ENCODE measurements at regions not wholly inside any gene's neighbourhood (a gene's known extent, or its start where the extent isn't known, plus 50 kb on each side); places are given as distances from the start of the nearest gene placed in this dataset.

DNA sequence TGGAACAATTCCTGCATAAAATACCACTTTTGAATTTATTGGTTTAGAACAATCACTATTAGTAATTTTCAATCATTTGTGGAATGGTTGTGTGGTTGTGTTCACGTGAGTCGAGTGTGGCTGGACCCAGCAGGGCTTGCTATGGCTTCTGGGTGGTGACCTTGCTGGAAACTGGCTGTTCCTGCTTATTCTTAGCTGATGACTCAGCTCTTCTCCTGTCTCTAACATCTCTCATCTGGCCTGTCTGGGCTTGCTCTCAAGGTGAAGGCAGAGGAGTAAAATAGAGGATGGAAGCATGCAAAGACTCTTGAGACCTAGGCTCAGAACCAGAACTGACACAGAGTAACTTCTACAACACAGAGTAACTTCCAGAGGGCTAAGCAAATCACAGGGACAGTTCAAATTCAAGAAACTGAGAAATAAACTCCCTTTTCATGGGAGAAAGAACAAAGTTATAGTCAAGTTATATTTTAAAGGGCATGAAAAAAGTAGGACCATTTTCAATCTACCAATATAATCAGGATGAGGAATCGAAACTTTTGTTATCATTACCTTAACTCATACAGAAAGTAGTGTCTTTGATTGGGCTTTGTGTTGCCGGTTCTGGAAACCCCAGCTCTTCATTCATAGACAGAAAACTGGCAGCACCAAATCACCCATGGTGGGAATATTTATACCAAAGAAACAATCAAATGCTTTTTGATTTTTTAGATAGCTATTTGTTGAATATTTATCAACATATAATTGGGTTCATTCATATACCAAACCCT, 665.1 kb downstream of the CDH18 start:
- ATAC-seq (no peak), DNase-seq (no peak)
- Mint-ChIP-seq H3K4me3 (no peak overlapping the region), H3K27me3 (no peaks in the 10 kb centered on the region), H3K9me3 (peaks cover 17% of the 10 kb centered on the region), H3K36me3 (ENCODE audit: low read depth) (no peaks in the 10 kb centered on the region), H3K27ac (no peak overlapping the region), H3K4me1 (no peaks in the 10 kb centered on the region)

DNA sequence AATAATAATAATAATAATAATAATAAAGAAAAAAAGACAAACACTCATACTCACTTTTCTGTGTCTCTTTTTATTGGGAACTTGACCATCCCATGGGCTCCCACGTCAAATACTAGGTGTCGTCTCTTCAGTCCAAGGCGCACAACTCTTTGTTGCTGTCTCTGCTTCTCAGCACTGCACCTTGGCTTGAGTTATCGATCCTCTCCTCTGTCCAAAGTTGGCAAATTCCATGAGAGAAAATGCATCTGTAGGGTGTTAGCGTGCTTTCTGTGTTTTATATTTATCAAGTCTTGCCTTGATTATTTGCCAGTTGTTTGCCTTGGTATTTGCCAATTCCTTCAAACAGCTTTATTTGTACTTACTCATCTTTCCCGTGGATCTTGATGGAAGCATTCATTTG, 653.7 kb downstream of the CDH18 start:
- Mint-ChIP-seq H3K36me3 (ENCODE audit: low read depth) (no peaks in the 10 kb centered on the region), H3K9me3 (peaks cover 10% of the 10 kb centered on the region), H3K27ac (no peak overlapping the region), H3K4me3 (no peak overlapping the region), H3K4me1 (no peaks in the 10 kb centered on the region), H3K27me3 (no peaks in the 10 kb centered on the region)
- no peak for DNase-seq
- no peak for ATAC-seq

DNA sequence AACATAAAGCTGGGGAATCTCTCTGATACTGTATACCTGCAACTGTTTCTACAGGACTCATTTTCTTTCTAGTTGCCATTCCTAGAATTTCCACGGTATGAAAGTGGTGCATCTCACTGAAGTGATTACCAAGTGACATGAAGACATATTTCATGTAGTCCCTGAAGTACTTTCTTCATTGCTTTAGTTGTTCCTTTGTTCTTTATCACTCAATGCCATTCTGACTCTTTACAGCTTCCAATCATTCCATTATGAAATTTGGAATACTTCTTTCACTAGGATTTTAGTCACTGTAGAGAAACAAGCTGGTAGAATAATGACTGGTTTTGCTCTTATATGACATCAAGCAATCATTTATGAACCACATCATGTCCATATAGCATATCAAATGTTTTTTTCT, 645.1 kb downstream of the CDH18 start:
- no peak for DNase-seq
- ATAC-seq = no peak
- H3K27me3 Mint-ChIP-seq = no peaks in the 10 kb centered on the region
- H3K27ac Mint-ChIP-seq = no peak overlapping the region
- no peak overlapping the region for H3K4me3 Mint-ChIP-seq
- peaks cover 18% of the 10 kb centered on the region for H3K9me3 Mint-ChIP-seq
- no peaks in the 10 kb centered on the region for H3K36me3 Mint-ChIP-seq (ENCODE audit: low read depth)
- no peaks in the 10 kb centered on the region for H3K4me1 Mint-ChIP-seq

DNA sequence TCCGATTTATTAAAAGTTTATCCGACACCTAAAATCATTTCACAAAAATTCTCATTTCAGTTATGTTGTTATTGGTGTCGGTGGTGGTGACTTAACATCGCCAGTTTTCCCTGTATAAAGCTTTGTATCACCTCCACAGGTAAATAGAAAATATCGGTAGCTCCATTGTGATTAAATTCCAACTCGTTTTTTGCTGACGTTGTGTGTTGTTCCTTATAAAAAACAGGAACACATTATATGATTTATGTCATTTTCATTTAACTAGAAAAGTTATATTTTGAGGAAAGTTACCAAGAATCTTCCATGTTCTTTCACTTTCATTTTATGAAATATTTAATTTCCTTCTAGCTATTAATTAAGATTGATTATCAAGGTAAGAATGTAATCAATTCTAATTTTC, 635.9 kb downstream of the CDH18 start:
- no peak overlapping the region for H3K27ac Mint-ChIP-seq
- no peaks in the 10 kb centered on the region for H3K27me3 Mint-ChIP-seq
- H3K36me3 Mint-ChIP-seq (ENCODE audit: low read depth) = no peaks in the 10 kb centered on the region
- no peaks in the 10 kb centered on the region for H3K4me1 Mint-ChIP-seq
- ATAC-seq = no peak
- no peak for DNase-seq
- H3K4me3 Mint-ChIP-seq = no peak overlapping the region
- H3K9me3 Mint-ChIP-seq = no peaks in the 10 kb centered on the region

DNA sequence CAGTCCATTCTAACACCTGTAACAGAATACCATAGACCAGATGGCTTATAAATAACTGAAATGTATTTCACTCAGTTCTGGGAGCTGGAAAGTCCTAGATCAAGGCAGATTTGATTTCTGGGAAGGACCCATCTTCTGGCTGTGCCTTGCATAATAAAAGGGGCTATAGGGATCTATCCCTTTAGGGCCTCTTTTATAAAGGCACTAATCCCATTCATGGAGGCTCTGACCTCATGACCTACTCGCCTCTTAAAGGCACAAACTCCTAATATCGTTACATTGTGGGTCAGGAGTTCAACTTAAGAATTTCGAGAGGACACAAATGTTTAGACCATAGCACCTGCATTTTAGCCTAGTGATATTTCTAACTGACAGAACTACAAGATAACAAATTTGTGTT, 619.0 kb downstream of the CDH18 start:
- Mint-ChIP-seq H3K4me1 (no peaks in the 10 kb centered on the region), H3K27ac (no peak overlapping the region), H3K36me3 (ENCODE audit: low read depth) (no peaks in the 10 kb centered on the region), H3K9me3 (no peaks in the 10 kb centered on the region), H3K4me3 (no peak overlapping the region), H3K27me3 (no peaks in the 10 kb centered on the region)
- ATAC-seq (no peak), DNase-seq (no peak)

DNA sequence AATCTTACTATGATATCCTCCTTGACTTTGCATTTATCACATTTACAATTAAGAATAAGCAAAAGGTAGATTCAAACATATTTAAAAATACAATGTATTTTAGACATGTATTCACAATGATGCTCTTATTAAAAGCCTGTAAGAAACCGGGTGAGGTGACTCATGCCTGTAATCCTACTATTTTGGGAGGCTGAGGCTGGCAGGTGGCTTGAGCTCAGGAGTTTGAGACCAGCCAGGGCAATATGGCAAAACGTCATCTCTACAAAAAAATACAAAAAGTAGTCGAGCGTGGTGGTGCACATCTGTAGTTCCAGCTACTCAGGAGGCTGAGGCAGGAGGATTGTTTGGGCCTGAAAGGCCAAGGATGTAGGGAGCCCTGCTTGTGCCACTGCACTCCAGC, 618.4 kb downstream of the CDH18 start:
- Mint-ChIP-seq H3K27me3 (no peaks in the 10 kb centered on the region), H3K4me3 (no peak overlapping the region), H3K9me3 (no peaks in the 10 kb centered on the region), H3K4me1 (no peaks in the 10 kb centered on the region), H3K27ac (no peak overlapping the region), H3K36me3 (ENCODE audit: low read depth) (no peaks in the 10 kb centered on the region)
- DNase-seq (no peak), ATAC-seq (no peak)

DNA sequence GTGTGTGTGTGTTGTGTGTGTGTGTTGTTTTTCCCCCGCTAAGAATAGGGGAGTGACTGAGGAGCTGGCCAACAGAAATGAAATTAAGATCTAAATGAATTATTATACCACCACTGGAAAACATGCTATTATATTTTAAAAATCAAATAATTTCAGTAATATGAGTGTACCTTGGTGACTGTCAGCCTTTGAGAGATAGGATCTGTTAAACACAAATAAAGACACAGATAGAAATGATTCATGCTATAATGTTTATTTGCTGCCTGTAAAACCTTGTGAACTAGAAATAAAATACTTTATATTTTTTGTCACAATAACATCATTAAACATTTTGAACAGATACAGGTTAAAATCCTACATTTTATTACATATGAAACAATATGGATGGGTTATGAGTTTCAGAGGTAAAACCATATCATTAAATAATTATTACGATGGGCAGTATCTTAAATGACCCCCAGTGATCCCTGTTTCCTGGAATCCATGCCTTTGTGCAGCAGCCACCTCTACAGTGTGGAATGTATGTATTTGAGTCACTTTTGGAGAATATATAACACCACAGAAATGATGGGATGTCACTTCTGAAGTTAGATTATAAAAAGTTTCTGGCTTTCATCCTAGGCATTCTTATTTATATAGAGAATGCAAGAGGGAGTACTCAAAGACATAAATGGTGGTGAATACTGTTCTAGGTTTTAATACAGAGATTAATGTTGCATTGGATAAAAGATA, 617.2 kb downstream of the CDH18 start:
- Mint-ChIP-seq H3K4me3 (no peak overlapping the region), H3K27me3 (no peaks in the 10 kb centered on the region), H3K27ac (no peak overlapping the region), H3K4me1 (no peaks in the 10 kb centered on the region), H3K36me3 (ENCODE audit: low read depth) (no peaks in the 10 kb centered on the region), H3K9me3 (no peaks in the 10 kb centered on the region)
- ATAC-seq (no peak), DNase-seq (no peak)

DNA sequence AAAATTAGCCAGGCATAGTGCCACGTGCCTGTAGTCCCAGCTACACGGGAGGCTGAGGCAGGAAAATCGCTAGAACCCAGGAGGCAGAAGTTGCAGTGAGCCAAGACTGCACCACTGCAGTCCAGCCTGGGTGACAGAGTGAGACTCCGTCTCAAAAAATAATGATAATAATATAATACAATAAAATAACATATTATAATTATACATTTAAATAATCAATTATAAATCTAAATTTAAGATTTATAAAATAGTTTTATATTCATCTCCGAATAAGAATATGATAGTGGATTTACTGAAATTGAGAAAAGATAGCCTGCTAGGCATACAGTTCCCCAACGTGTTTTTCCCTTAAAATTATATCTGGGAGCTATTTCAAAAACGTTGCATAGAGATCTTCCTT, 599.6 kb downstream of the CDH18 start:
- peaks cover 20% of the 10 kb centered on the region for H3K9me3 Mint-ChIP-seq
- DNase-seq (no peak), ATAC-seq (no peak)
- H3K27ac Mint-ChIP-seq = no peak overlapping the region
- no peaks in the 10 kb centered on the region for H3K36me3 Mint-ChIP-seq (ENCODE audit: low read depth)
- H3K4me3 Mint-ChIP-seq = no peak overlapping the region
- no peaks in the 10 kb centered on the region for H3K27me3 Mint-ChIP-seq
- H3K4me1 Mint-ChIP-seq = no peaks in the 10 kb centered on the region

DNA sequence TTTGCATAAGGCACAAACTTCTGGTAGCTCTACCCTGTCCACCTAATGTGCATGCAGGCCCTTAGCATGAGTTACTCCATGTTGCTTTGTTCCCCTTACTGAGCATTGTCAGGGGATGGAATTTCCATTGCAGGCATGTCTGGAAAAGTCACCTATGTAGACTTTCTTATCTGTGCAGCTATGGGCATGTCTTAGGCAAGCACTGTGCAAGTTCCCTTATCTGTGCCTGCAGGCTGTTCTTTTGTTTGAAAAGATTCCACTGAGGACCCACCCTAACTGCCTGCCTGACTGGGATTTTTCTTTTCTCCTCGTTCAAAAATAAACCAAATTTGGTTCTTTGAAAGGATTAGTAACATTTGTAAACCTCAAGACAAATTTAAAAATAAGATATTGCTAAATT, 587.0 kb downstream of the CDH18 start:
- Mint-ChIP-seq H3K36me3 (ENCODE audit: low read depth) (no peaks in the 10 kb centered on the region), H3K27me3 (no peaks in the 10 kb centered on the region), H3K4me1 (no peaks in the 10 kb centered on the region), H3K9me3 (peaks cover 4% of the 10 kb centered on the region), H3K4me3 (no peak overlapping the region), H3K27ac (no peak overlapping the region)
- ATAC-seq = no peak
- DNase-seq = no peak

DNA sequence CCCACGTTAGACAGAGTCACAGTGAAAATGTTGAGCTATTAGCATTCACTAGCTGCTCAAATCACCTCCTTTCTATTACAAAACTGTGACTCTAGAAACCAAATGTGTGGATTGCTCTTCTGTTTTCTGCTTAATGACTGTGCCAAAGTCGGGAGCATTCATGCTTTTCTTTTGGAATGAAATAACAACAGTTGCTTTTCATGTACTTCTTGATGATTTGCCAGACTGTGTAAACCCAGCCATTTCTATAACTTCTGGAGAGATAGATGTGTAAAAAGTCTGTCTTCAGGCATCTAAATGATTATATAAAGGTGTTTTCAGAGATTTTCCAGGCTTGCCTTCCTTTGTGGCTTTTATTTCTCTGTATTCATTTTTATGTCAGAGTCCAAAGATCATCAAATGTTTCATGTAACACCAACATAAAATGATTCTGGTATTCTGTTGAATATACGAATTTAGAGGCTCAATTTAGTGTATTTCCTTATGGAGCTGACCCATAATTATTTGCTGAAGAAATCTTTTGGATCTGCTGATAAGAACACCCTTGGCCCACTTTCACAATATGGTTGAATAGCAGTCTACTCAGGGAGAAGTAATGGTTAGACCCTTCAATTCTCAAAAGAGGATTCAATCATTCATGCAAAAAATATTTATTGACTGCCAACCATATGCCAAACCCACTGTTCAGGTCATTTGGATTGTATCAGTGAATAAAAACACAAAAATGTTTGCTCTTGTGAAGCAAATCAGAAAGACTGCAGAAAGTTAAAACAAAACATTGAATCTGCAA, 581.2 kb downstream of the CDH18 start:
- H3K9me3 Mint-ChIP-seq = peaks cover 18% of the 10 kb centered on the region
- H3K27me3 Mint-ChIP-seq = no peaks in the 10 kb centered on the region
- H3K4me3 Mint-ChIP-seq = no peak overlapping the region
- no peak for ATAC-seq
- H3K4me1 Mint-ChIP-seq = no peaks in the 10 kb centered on the region
- no peak for DNase-seq
- no peak overlapping the region for H3K27ac Mint-ChIP-seq
- H3K36me3 Mint-ChIP-seq (ENCODE audit: low read depth) = no peaks in the 10 kb centered on the region

DNA sequence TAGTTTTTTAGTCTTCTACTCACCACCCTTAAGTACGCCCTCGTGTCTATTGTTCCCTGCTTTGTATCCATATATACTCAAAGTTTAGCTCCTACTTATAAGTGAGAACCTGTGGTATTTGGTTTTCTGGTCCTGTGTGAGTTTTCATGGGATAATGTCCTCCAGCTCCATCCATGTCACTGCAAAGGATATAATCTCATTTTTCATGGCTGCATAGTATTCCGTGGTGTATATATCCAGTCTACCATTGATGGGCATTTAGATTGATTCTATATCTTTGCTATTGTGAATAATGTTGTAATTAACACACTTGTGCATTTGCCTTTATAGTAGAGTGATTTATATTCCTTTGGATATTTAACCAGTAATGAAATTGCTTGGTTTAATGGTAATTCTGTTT, 579.9 kb downstream of the CDH18 start:
- H3K9me3 Mint-ChIP-seq = peaks cover 18% of the 10 kb centered on the region
- H3K4me3 Mint-ChIP-seq = no peak overlapping the region
- H3K27ac Mint-ChIP-seq = no peak overlapping the region
- ATAC-seq (no peak), DNase-seq (no peak)
- no peaks in the 10 kb centered on the region for H3K27me3 Mint-ChIP-seq
- H3K36me3 Mint-ChIP-seq (ENCODE audit: low read depth) = no peaks in the 10 kb centered on the region
- no peaks in the 10 kb centered on the region for H3K4me1 Mint-ChIP-seq

DNA sequence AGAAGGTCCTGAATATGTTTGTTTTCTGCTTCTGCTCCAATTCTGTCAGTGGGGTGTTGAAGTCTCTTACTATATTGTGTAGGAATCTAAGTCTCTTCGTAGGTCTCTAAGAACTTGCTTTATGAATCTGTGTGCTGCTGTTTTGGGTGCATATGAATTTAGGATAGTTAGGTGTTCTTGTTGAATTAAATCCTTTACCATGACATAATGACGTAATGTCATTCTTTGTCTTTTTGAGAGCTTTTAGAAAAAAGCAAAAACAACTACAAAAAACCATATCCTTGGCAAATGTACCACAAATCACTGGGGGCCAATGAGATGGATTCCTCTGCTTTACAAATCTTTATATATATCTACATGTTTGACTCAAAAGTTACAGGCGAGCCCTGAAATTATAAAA, 576.1 kb downstream of the CDH18 start:
- no peak overlapping the region for H3K27ac Mint-ChIP-seq
- ATAC-seq (no peak), DNase-seq (no peak)
- H3K4me3 Mint-ChIP-seq = no peak overlapping the region
- H3K27me3 Mint-ChIP-seq = no peaks in the 10 kb centered on the region
- H3K4me1 Mint-ChIP-seq = no peaks in the 10 kb centered on the region
- H3K36me3 Mint-ChIP-seq (ENCODE audit: low read depth) = no peaks in the 10 kb centered on the region
- H3K9me3 Mint-ChIP-seq = peaks cover 23% of the 10 kb centered on the region

Measured in activated naive CD8-positive, alpha-beta T cell treated with anti-CD3 and anti-CD28 coated beads, Interleukin-2, amount 50 U/mL, for 24 hours (primary cell).